Duodenal mucosa (tissue), 2 donors: ENCODE measurements at regions not wholly inside any gene's neighbourhood (a gene's known extent, or its start where the extent isn't known, plus 50 kb on each side); places are given as distances from the start of the nearest gene placed in this dataset.
"Not testable (repeated sequence)": the region's sequence is repeated elsewhere in the genome, so short reads cannot be mapped to it uniquely, and the experiment has no call there.

Source experiments
- H3K27ac ChIP-seq: one replicate; pipeline ENCODE4 v1.7.0; 2013; ENCODE audit warnings: low read depth, low read length
- H3K27me3 ChIP-seq, 2 donors: one replicate each; pipeline ENCODE4 v1.7.0; 2013; ENCODE audit warnings: low read length in 2 of 2, control low read depth in 1 of 2; ENCODE audit not compliant: insufficient read depth in 2 of 2, control insufficient read depth in 1 of 2
- H3K36me3 ChIP-seq, 2 donors: one replicate each; pipeline ENCODE4 v1.7.0; 2013; ENCODE audit warnings: low read length in 2 of 2, control low read depth in 1 of 2; ENCODE audit not compliant: insufficient read depth in 2 of 2, control insufficient read depth in 1 of 2
- H3K4me1 ChIP-seq, 2 donors: one replicate each; pipeline ENCODE4 v1.7.0; 2013; ENCODE audit warnings: low read length in 2 of 2, control low read depth in 1 of 2; ENCODE audit not compliant: insufficient read depth in 2 of 2, control insufficient read depth in 1 of 2
- H3K4me3 ChIP-seq, 2 donors: one replicate each; pipeline ENCODE4 v1.7.0; 2013; ENCODE audit warnings: low read length in 2 of 2, low read depth in 1 of 2
- H3K9ac ChIP-seq, 2 donors: one replicate each; pipeline ENCODE4 v1.7.0; 2013; ENCODE audit warnings: low read length in 2 of 2, low read depth in 1 of 2
- H3K9me3 ChIP-seq, 2 donors: one replicate each; pipeline ENCODE4 v1.7.0; 2013; ENCODE audit warnings: low read length in 2 of 2, control low read depth in 1 of 2; ENCODE audit not compliant: control insufficient read depth in 1 of 2

DNA sequence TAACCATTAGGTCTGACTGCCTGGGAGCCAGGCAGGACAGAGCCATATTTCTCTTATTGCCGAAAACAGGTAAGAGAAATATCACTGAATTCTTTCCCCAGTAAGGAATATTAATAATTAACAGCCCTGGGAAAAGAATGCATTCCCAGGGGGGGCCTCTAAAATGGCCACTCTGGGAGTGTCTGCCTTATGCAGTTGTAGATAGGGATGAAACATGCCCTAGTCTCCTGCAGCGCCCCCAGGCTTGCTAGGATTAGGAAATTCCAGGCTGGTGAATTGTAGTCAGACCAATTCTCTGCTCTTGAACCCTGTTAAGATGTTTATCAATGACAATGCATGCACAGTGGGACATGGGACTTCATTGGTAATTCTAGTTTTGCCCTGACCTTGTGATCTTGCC is 317.9 kb upstream of the GLI3 start:
- H3K4me1 ChIP-seq, H3K27me3 ChIP-seq, H3K4me3 ChIP-seq, H3K36me3 ChIP-seq, H3K27ac ChIP-seq, H3K9ac ChIP-seq: not testable (repeated sequence)
- peaks cover 9 to 20% of the 10 kb centered on the region in 2 donors for H3K9me3 ChIP-seq

DNA sequence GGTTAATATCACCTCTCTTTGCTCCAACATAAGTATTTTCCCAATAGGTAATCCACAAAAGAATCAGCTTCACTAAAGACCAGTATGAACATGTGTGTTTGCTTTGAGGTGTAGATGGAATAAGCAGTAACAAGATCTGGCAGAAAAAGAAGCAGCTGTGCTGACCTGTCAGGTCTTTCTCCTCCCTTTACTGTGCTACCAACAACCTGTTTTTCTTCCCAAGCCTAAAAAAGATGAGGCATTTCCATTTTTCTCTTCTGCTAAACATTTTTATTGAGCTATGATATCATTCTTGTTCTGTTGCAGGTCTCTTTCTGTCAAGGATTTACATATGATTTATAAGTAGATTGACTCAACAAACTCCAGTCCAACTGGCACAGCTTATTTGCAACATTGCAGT is 315.2 kb upstream of the GLI3 start:
- peaks cover 9 to 20% of the 10 kb centered on the region in 2 donors for H3K9me3 ChIP-seq
- no peak overlapping the region for H3K9ac ChIP-seq
- no peaks in the 10 kb centered on the region for H3K36me3 ChIP-seq
- H3K27ac ChIP-seq, result no peak overlapping the region
- H3K27me3 ChIP-seq, result no peaks in the 10 kb centered on the region
- H3K4me1 ChIP-seq, result no peaks in the 10 kb centered on the region
- no peak overlapping the region for H3K4me3 ChIP-seq

DNA sequence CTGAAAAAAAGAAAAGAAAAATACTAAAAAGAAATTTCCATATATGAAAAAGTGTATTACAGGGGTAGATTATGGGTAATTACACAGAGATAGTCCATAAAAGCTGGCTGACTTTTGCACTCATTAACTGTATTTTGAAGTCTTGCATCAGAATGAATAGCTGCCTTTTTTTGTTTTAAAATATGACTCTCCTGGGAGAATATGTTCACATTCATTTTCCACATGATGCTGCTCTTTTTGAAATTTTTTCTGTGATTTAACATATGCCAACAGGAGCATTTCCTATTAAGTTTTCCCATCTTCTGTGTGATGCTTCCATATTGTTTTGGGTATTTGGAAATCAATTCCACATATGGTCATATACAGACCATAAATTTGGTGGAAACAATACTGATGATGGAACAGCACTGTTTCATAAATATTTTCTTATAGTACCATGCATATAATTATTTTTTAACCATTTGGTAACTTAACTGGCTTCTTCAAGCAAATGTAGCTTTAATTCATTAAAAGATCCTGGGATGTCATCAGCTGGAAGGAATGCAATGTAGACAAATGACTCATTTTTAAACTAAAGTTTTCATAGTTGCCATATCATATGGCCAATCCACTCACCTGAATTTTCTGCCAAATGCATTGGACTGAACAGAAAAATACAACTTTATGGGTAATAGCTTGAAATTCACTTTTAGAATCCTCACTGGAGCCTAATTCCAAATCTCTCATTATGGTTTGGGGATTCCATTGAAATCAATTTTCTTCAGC is 313.9 kb upstream of the GLI3 start:
- no peak overlapping the region for H3K27ac ChIP-seq
- no peaks in the 10 kb centered on the region for H3K4me1 ChIP-seq
- peaks cover 9 to 16% of the 10 kb centered on the region in 2 donors for H3K9me3 ChIP-seq

DNA sequence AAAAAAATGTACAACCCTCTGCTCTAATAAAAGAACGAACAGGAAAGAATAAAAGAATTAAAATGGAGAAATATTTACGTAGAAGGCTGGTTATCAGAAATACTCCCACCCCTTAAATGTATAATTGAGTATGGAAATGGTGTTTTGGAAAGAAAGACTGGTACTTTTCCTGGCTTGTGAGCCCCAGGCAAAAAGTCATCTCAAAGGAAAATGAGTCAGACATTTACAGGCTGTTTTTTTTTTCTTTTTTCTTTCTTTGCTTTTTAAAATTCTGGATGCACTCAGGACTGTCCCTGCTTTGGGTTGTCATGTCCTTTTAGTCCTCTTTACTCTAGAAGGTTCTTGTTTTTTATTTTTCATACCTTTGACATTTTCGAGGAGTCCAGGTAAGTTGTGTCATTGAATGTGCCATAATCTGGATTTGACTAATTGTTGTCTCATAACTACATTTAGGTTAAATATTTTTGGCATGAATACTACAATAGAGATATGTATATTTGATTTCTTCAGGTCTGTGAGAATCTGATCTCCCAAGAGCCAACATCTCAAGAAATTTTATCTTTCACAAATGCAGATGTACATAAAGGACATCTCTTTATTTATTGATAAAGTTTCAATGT is 313.0 kb upstream of the GLI3 start:
- Histone ChIP-seq H3K4me3 (no peak overlapping the region), H3K9ac (no peak overlapping the region), H3K27ac (no peak overlapping the region), H3K4me1 (no peaks in the 10 kb centered on the region), H3K36me3 (no peaks in the 10 kb centered on the region), H3K9me3 (peaks cover 8 to 9% of the 10 kb centered on the region in 2 donors), H3K27me3 (no peaks in the 10 kb centered on the region)

More for the DNA sequence above, 313.9 kb upstream of the GLI3 start:
- no peak overlapping the region for H3K9ac ChIP-seq
- H3K4me3 ChIP-seq, result no peak overlapping the region
- no peaks in the 10 kb centered on the region for H3K36me3 ChIP-seq
- H3K27me3 ChIP-seq, result no peaks in the 10 kb centered on the region

DNA sequence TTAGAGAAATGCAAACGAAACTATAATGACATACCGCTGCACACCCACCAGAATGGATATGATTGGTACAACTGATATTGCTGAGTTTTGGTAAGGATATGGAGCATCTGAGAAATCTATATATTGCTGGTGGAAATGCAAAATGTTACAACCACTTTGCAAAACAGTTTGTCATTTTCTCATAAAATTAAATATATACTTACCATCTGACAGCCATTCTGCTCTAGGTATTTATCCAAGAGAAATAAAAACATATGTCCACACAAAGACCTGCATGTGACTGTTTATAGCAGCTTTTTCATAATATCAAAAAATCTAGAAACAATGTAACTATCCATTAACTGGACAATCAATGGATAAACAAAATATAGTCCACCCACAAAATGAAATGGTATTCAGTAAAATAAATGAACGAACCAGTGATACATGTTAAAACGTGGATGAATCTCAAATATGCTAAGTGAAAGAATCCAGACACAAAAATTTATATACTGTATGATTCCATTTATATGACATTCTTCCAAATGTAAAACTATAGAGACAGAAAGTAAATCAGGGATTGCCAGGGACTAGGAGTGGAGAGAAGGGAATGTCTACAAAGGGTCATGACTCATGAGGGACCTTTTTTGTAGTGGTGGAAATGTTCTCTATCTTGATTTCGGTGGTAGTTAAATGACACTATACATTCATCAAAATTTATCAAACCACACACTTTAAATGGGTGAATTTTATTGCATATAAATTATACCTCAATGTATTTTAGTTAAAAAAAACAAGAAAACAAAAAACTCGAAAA is 312.0 kb upstream of the GLI3 start:
- no peak overlapping the region for H3K9ac ChIP-seq
- no peaks in the 10 kb centered on the region for H3K4me1 ChIP-seq
- peaks cover under 1 to 4% of the 10 kb centered on the region in 2 donors for H3K9me3 ChIP-seq
- no peaks in the 10 kb centered on the region for H3K36me3 ChIP-seq
- H3K4me3 ChIP-seq, result no peak overlapping the region
- no peak overlapping the region for H3K27ac ChIP-seq
- no peaks in the 10 kb centered on the region for H3K27me3 ChIP-seq

DNA sequence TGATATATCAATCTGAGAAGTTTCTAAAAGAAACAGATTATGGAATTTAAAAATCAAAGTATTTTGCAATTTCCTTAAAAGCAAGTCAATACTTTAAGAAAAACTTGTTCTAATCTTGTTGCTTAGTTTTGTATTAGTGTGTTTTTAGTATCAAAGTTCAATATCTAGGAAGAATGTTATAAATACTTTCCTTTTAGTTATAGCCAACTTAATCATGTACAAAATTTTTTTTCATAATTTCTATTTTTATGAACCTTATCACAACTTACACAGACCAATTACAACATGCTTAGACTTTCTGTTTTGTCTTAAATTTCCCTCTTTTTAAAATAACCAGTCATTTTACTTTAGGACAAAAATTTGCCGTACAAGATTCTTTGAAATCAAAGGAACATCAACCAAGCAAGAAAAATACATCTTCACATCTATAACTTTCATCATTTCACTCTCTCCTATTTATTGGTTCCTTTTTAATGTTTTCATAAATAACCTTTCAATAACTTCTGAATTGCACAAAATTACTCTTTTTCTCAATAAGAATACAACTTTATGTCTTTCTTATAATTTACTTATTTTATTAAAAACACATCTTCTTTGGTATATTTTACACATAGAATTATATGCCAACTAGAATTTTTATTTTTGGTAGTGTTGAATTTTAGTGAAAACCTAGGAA is 308.2 kb upstream of the GLI3 start:
- no peak overlapping the region for H3K9ac ChIP-seq
- H3K4me1 ChIP-seq, result no peaks in the 10 kb centered on the region
- H3K9me3 ChIP-seq, result no peaks in the 10 kb centered on the region
- H3K27ac ChIP-seq, result no peak overlapping the region
- no peaks in the 10 kb centered on the region for H3K36me3 ChIP-seq
- no peaks in the 10 kb centered on the region for H3K27me3 ChIP-seq
- H3K4me3 ChIP-seq, result no peak overlapping the region

GRCh38 chr7:42543953-42544352 is 306.9 kb upstream of the GLI3 start:
- Histone ChIP-seq H3K27me3 (no peaks in the 10 kb centered on the region), H3K36me3 (no peaks in the 10 kb centered on the region), H3K9me3 (no peaks in the 10 kb centered on the region), H3K4me3 (no peak overlapping the region), H3K9ac (no peak overlapping the region), H3K4me1 (no peaks in the 10 kb centered on the region), H3K27ac (no peak overlapping the region)

DNA sequence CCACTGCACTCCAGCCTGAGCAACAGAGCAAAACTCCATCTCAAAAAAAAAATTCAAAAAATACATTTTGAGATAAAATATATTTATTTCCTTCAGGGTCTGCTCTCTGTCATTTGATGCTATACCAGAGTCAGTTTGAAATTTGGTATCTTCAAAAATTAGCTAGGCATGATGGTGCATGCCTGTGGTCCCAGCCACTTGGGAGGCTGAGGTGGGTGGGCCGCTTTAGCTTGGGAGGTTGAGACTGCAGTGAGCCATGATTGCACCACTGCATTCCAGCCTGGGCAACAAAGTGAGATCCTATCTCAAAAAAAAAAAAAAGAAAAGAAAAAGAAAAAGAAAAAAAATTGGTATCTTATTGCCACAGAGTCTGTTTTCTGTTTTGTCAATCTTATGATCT is 305.4 kb upstream of the GLI3 start:
- not testable (repeated sequence) for H3K36me3 ChIP-seq, H3K9me3 ChIP-seq, H3K4me3 ChIP-seq, H3K4me1 ChIP-seq, H3K27ac ChIP-seq, H3K27me3 ChIP-seq, H3K9ac ChIP-seq

GRCh38 chr7:42534441-42534840 is 297.4 kb upstream of the GLI3 start:
- Histone ChIP-seq H3K36me3 (no peaks in the 10 kb centered on the region), H3K9me3 (peaks cover 5 to 6% of the 10 kb centered on the region in 2 donors), H3K27me3 (no peaks in the 10 kb centered on the region), H3K4me1 (no peaks in the 10 kb centered on the region), H3K9ac (no peak overlapping the region), H3K4me3 (no peak overlapping the region), H3K27ac (no peak overlapping the region)

GRCh38 chr7:42527004-42527403 is 290.0 kb upstream of the GLI3 start:
- H3K27ac ChIP-seq, result no peak overlapping the region
- no peaks in the 10 kb centered on the region for H3K27me3 ChIP-seq
- peaks cover 4 to 14% of the 10 kb centered on the region in 2 donors for H3K9me3 ChIP-seq
- no peaks in the 10 kb centered on the region for H3K4me1 ChIP-seq
- H3K4me3 ChIP-seq, result no peak overlapping the region
- no peak overlapping the region for H3K9ac ChIP-seq
- no peaks in the 10 kb centered on the region for H3K36me3 ChIP-seq
